ENCODE measurements at regions not wholly inside any gene's neighbourhood (a gene's known extent, or its start where the extent isn't known, plus 50 kb on each side); places are given as distances from the start of the nearest gene placed in this dataset.
"Not testable (repeated sequence)": the region's sequence is repeated elsewhere in the genome, so short reads cannot be mapped to it uniquely, and the experiment has no call there.

- H3K27ac Mint-ChIP-seq, result no peak overlapping the region
- TF ChIP-seq, protein P1, sequence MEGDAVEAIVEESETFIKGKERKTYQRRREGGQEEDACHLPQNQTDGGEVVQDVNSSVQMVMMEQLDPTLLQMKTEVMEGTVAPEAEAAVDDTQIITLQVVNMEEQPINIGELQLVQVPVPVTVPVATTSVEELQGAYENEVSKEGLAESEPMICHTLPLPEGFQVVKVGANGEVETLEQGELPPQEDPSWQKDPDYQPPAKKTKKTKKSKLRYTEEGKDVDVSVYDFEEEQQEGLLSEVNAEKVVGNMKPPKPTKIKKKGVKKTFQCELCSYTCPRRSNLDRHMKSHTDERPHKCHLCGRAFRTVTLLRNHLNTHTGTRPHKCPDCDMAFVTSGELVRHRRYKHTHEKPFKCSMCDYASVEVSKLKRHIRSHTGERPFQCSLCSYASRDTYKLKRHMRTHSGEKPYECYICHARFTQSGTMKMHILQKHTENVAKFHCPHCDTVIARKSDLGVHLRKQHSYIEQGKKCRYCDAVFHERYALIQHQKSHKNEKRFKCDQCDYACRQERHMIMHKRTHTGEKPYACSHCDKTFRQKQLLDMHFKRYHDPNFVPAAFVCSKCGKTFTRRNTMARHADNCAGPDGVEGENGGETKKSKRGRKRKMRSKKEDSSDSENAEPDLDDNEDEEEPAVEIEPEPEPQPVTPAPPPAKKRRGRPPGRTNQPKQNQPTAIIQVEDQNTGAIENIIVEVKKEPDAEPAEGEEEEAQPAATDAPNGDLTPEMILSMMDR (IDR thresholded peaks at IDR 0.05), result no peak
- no peak for DNase-seq
- no peaks in the 10 kb centered on the region for H3K9me3 Mint-ChIP-seq
- H3K4me3 Mint-ChIP-seq, result no peak overlapping the region
- H3K27me3 Mint-ChIP-seq (ENCODE audit: insufficient read depth), result peaks cover 7% of the 10 kb centered on the region
- no peaks in the 10 kb centered on the region for H3K36me3 Mint-ChIP-seq (ENCODE audit: low read depth)
- H3K4me1 Mint-ChIP-seq (ENCODE audit: low read depth), result no peaks in the 10 kb centered on the region
Measured at GRCh38 chr1:229924639-229925038, 142.4 kb upstream of the GALNT2 start.

DNA sequence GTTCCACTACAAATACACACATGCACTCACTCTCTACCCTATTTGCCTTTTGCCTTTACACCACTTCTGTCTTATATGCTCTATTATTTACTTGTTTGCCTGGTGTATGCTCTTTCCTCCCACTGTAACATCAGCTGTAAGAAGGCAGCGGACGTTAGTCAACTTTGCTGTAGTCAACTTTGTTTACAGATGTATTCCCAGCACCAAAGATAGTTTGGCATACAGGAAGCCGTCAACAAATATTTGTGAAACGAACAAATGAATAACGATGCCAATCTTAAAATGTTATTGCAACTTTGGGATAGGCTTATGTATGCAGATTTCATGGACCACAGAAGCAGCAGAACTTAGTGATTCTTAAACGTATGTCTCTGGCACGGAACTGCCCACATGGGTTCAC lies 138.3 kb upstream of the GALNT2 start:
- no peaks in the 10 kb centered on the region for H3K4me1 Mint-ChIP-seq (ENCODE audit: low read depth)
- DNase-seq, result no peak
- H3K4me3 Mint-ChIP-seq, result no peak overlapping the region
- no peak overlapping the region for H3K27ac Mint-ChIP-seq
- H3K9me3 Mint-ChIP-seq, result no peaks in the 10 kb centered on the region
- TF ChIP-seq, protein P1 (IDR thresholded peaks at IDR 0.05), result no peak
- no peaks in the 10 kb centered on the region for H3K36me3 Mint-ChIP-seq (ENCODE audit: low read depth)
- peaks cover 7% of the 10 kb centered on the region for H3K27me3 Mint-ChIP-seq (ENCODE audit: insufficient read depth)

GRCh38 chr1:229931751-229932150 lies 135.3 kb upstream of the GALNT2 start:
- not testable (repeated sequence) for H3K27ac Mint-ChIP-seq; DNase-seq; H3K4me3 Mint-ChIP-seq; H3K4me1 Mint-ChIP-seq (ENCODE audit: low read depth); H3K9me3 Mint-ChIP-seq; H3K27me3 Mint-ChIP-seq (ENCODE audit: insufficient read depth); H3K36me3 Mint-ChIP-seq (ENCODE audit: low read depth)

DNA sequence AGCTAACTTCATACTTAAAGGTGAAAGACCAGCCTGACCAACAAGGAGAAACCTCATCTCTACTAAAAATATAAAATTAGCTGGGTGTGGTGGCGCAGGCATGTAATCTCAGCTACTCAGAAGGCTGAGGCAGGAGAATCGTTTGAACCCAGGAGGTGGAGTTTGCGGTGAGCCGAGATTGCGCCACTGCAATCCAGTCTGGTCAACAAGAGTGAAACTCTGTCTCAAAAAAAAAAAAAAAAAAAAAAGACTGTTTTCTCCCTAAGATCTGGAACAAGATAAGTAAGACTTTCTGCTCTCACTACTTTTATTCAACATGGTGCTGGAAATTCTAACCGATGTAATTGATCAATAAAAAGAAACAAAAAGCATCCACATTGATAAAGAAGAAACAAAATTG lies 131.9 kb upstream of the GALNT2 start:
- H3K9me3 Mint-ChIP-seq; H3K27ac Mint-ChIP-seq; H3K4me1 Mint-ChIP-seq (ENCODE audit: low read depth); DNase-seq; H3K27me3 Mint-ChIP-seq (ENCODE audit: insufficient read depth); H3K4me3 Mint-ChIP-seq; H3K36me3 Mint-ChIP-seq (ENCODE audit: low read depth): not testable (repeated sequence)

- Mint-ChIP-seq H3K4me1 (ENCODE audit: low read depth) (peaks cover 13% of the 10 kb centered on the region), H3K4me3 (no peak overlapping the region), H3K9me3 (no peaks in the 10 kb centered on the region), H3K27me3 (ENCODE audit: insufficient read depth) (peaks cover 7% of the 10 kb centered on the region; the same call in 1 of the 2 replicates), H3K27ac (no peak overlapping the region), H3K36me3 (ENCODE audit: low read depth) (no peaks in the 10 kb centered on the region)
- no peak for DNase-seq
- TF ChIP-seq, protein P1 (IDR thresholded peaks at IDR 0.05), result no peak
Measured at GRCh38 chr1:229938551-229938950, 128.5 kb upstream of the GALNT2 start.

GRCh38 chr1:229940684-229941083 lies 126.4 kb upstream of the GALNT2 start:
- H3K27me3 Mint-ChIP-seq (ENCODE audit: insufficient read depth), result peaks cover 9% of the 10 kb centered on the region; the same call in 1 of the 2 replicates
- no peaks in the 10 kb centered on the region; the same call in 1 of the 2 replicates for H3K9me3 Mint-ChIP-seq
- DNase-seq, result no peak
- TF ChIP-seq, protein P1 (IDR thresholded peaks at IDR 0.05), result no peak
- no peak overlapping the region for H3K27ac Mint-ChIP-seq
- no peak overlapping the region for H3K4me3 Mint-ChIP-seq
- H3K36me3 Mint-ChIP-seq (ENCODE audit: low read depth), result no peaks in the 10 kb centered on the region
- H3K4me1 Mint-ChIP-seq (ENCODE audit: low read depth), result peaks cover 13% of the 10 kb centered on the region

DNA sequence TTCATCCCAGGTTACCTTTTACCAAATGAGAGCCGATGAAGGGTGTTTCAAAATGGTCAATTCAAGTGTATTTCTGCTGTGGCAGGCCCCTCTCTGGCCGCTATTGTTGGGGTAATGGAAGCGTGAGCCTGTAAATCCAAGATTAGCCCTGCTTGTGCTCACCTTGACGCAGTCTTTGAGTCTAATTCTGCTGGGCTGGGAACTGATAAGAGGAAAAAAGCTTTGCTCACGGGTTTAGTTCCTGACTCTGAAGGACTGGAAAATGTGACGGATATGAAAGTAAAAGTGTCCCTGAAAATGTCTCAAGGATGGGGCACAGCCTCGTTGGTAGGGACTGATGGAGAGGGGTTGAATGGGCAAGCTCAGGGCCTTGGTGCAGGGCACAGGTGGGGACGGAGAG lies 125.9 kb upstream of the GALNT2 start:
- Mint-ChIP-seq H3K36me3 (ENCODE audit: low read depth) (no peaks in the 10 kb centered on the region), H3K4me3 (no peak overlapping the region), H3K9me3 (no peaks in the 10 kb centered on the region; the same call in 1 of the 2 replicates), H3K4me1 (ENCODE audit: low read depth) (peaks cover 13% of the 10 kb centered on the region), H3K27ac (no peak overlapping the region), H3K27me3 (ENCODE audit: insufficient read depth) (peaks cover 13% of the 10 kb centered on the region; the same call in 1 of the 2 replicates)
- TF ChIP-seq, protein P1 (IDR thresholded peaks at IDR 0.05), result no peak
- no peak for DNase-seq

Measured in HFFc6 (cell line).